ENCODE measurements at regions not wholly inside any gene's neighbourhood (a gene's known extent, or its start where the extent isn't known, plus 50 kb on each side); places are given as distances from the start of the nearest gene placed in this dataset.

DNA sequence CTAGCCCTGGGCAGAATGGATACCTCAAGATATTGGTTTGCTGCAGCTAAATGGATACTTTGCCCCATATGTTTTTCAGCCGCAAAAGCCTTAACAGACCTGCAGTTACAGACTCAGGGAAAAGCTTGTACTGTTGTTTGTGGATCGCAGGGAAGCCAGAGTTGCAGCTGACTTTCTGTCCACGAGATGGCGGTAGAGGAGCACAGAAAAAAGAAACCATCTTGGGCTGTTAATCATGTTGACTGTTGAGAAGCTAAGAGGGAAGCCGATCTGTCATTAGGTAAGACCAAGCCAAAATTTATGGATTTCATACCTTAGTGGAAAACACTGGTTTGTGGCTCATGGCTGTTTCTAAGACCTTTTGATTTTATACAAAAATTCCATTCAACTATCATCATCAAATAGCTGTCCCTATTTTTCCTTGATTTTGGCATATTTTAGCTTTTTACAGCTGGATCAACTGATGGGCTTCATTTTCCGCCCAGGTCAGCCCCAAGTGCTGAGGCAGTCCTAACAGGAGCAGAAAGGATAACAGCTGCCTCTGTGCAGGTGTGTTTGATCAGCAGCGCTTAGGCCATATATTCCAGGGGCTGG is 205.7 kb upstream of the ZPLD1 start:
- peak; percentile 59 for DNase-seq (ENCODE audit: low spot score)

DNA sequence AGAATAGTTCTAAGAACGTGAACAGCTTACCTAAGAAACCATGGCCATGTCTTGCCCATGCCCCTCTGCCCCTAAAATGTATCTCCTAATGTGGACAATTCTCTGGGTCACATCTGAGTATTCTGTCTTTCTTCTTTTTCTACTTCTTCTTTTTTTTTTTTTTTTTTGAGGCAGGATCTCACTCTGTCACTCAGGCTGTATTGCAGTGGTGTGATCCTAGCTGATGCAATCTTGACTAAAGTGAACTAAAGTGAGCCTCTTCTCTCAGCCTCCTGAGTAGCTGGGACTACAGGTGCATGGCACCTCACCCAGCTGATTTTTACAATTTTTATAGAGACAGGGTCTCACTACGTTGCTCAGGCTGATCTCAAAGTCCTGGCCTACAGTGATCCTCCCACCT is 204.8 kb upstream of the ZPLD1 start:
- no peak for DNase-seq (ENCODE audit: low spot score)

GRCh38 chr3:102233881-102234280 is 200.9 kb upstream of the ZPLD1 start:
- DNase-seq (ENCODE audit: low spot score): no peak

DNA sequence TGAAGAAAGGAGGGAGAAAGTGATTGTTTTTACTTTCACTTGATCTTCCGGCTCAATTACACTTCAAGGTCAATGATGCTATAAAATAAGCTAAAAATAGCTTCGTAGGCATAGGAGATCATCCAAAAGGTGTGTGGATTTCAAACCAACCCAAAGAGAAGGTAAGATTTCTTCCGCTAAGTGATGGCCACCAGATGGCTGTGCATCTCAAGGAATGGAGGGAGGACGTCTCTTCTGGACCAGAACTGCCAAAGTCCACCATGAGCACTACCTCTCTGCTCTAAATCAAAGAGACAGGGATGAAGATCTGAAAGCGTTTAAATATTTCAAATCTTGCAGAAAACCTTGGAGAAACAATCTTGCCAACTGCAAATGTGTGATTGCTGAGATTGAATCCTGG is 199.1 kb upstream of the ZPLD1 start:
- no peak for DNase-seq (ENCODE audit: low spot score)

DNA sequence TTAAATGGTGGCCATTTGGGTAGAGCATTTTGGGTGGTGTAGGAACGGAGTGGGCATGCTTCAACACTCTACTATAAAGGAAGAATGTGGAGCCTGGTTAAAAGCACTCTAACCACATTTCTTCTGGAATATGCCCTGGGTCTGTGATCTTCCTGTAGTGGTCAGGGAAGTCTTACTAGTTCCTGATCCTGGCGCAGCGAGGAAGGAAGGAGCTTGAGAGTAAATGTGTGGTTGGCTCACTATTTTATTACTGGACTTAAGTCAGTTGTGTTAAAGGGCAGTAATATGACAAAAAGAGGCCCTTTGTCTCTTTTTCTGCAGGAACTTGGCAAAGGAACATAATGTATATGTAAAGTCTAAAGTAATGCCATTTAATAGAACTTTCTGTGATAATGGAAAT is 197.6 kb upstream of the ZPLD1 start:
- no peak for DNase-seq (ENCODE audit: low spot score)

DNA sequence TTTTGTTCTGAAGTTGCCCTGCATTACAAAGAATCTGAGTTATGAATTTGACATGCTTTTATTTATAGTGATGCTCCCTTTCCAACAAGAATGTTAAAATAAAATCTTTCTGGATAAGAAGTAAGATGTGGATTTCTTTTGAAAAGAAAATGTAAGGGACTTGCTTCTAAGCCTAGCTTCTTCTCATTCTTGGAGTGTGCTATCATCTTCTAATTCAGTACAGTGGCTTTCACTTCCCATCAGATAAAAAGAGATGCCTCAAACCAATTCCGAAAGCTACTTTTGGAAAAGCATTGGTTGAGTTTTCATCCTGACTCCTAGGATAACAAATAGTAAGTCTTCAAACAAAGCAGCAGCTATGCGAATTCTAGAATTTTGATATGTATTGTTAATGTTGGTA is 197.0 kb upstream of the ZPLD1 start:
- no peak for DNase-seq (ENCODE audit: low spot score)

- DNase-seq (ENCODE audit: low spot score): no peak
Measured at GRCh38 chr3:102238362-102238761, 196.5 kb upstream of the ZPLD1 start.

GRCh38 chr3:102240720-102241119 is 194.1 kb upstream of the ZPLD1 start:
- DNase-seq (ENCODE audit: low spot score): no peak

DNA sequence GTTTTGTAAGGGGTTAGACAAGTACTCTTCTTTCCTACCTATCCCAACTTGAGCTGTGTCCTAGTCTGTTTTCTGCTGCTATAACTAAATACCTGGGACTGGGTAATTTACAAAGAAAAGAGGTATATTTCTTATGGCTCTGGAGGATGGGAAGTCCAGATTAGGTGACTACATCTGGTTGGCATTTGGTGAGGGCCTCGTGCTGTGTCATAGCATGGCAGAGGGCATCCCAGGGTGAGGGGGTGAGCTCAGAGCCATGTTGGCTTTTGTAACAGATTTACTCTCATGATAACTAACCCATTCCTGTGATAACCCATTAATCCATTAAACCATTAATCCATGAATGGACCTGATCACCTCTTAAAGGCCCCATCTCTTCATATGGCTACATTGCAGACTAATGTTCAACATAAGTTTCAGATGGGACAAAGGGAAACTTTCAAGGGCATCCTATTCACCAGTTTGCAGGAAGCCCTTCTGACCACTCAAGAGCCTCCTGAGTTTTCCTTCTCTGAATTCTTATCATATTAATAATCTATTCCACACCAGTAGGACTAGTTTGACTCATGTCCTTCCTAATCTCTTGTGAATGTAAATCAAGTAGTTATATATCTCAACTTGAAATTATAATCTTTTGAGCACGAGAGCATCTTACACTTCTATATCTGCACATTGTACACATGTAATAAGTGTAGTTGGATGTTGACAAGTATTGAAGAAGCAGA is 185.7 kb upstream of the ZPLD1 start:
- DNase-seq (ENCODE audit: low spot score): no peak

DNA sequence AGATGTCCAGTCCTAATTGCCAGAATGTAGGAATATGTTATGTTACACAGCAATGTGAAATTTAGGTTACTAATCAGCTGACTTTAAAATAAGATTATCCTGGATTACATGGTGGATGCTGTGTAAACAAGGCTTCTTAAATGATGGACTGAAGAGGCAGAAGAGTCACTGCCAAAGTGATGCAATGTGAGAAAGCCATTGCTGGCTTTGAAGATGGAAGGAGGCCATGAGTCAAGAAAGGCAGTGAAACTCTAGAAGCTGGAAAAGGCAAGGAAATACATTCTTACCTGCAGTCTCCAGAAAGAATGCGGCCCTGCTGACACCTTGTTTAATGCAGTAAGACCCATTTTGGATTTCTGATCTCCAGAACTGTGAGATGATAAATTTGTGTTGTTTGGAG is 179.1 kb upstream of the ZPLD1 start:
- DNase-seq (ENCODE audit: low spot score): no peak

GRCh38 chr3:102258666-102259227 is 176.1 kb upstream of the ZPLD1 start:
- no peak for DNase-seq (ENCODE audit: low spot score)

- no peak for DNase-seq (ENCODE audit: low spot score)
Measured at GRCh38 chr3:102259663-102260062, 175.2 kb upstream of the ZPLD1 start.

DNA sequence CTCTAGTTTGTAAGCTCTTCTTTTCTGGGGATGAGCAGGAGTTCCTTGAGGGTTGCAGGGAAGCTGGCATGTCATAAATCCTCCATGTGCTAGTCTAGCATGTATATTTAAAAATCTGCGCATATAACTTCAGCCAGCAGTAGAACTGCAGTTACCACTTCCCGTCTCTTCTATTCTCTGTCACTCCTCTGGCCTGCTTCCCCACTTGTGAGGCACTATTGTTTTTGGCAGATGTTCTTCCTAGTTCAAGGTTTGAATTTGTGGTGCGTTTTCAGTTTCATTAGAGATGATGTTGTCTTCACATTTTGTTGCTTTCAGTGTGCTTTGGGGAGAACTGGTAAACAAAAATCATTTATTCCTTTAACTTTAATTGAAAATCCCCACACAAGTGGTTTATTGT is 169.1 kb upstream of the ZPLD1 start:
- DNase-seq (ENCODE audit: low spot score): no peak

DNA sequence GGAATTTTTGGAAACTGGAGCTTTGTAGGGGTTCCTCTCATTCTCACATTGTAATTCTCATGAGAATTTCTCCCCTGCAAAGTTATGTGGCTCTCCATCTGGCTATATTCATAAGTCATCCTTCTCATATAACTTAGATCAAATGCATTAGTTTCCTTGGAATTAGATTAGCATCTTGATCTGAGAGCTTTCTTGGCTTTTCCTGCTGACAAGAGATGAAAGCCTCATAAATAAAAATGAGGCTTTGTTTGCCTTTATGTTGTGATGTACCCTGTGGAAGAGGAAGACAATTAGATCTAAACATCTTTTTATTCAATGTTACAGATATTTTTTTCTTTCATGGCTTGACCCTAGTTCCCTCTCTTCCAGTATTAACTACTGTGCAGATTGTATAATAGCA is 165.4 kb upstream of the ZPLD1 start:
- DNase-seq (ENCODE audit: low spot score): no peak

DNA sequence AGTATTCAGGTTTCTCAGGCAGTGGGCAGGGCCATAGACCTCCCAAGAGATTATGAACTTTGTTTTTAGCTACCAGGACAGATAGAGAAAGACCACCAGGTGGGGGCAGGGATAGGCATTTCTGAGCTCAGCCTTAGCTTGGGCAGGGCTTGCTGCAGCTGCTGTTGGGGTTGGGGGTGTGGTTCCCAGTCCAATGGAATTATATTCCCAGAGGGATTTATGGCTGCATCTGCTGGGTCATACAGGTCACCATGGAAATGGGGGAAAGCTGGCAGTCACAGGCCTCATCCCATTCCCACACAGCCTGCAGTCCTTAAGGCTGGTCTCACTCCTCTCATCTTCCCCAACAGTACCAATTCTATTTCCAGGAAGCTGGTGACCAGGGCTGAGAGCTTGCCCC is 144.6 kb upstream of the ZPLD1 start:
- DNase-seq (ENCODE audit: low spot score): no peak

DNA sequence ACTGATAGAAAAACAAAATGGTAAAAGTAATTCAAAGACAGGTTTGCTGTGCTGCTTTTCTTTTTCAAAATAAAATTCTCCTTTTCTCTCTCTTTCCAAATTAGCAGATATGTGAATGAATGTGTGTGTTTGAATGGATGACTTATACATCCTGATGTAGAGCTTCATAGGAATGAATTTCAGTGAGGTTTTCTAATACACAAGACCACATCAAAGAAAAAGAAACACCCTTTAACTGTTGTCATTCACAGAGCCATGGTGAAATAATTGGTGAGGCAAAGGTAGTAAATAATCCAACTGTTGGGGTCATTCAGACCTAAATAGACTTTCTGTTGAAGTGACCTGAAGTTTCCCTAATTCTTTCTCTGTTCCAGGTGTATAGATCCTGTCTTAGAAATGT is 139.1 kb upstream of the ZPLD1 start:
- no peak for DNase-seq (ENCODE audit: low spot score)

GRCh38 chr3:102297072-102297658 is 137.7 kb upstream of the ZPLD1 start:
- DNase-seq (ENCODE audit: low spot score): no peak

GRCh38 chr3:102299125-102299877 is 135.5 kb upstream of the ZPLD1 start:
- DNase-seq (ENCODE audit: low spot score): no peak

- DNase-seq (ENCODE audit: low spot score): peak; percentile 5
Measured at GRCh38 chr3:102301155-102301880, 133.5 kb upstream of the ZPLD1 start.

- DNase-seq (ENCODE audit: low spot score): no peak
Measured at GRCh38 chr3:102302020-102302419, 132.8 kb upstream of the ZPLD1 start.

DNA sequence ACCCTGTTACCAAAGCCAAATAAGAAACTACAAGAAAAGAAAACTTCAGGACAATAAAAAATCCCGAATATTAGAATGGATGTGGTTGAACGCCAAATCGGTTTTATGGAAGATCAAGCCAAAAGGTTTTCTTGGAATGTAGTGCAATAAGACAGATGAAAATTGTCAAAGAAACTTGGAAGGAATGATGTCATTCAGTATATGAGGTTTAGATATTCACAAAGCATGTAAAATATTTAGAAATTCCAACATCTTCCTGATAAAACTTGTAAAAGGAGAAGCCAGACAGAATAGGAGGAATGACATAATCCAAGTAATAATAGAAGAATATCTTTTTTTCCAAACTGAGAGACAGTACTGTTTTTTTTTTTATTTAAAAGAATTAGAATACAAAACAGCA is 130.3 kb upstream of the ZPLD1 start:
- no peak for DNase-seq (ENCODE audit: low spot score)

DNA sequence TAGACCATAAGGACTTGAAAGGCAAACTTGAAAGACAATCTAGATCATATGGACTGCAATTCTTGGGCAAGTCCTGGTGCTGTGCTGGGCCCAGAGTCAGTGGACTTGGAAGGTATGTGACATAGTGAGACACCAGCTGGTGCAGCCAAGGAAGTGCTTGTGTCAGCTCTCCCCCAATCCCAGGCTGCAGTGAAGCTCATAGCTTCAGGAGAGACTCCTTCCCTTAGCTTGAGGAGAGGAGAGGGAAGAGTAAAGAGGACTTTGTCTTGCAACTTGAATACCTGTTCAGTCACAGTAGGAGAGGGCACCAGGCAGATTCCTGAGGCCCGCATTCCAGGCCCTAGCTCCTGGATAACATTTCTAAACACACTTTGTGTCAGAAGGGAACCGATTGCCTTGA is 127.4 kb upstream of the ZPLD1 start:
- DNase-seq (ENCODE audit: low spot score): no peak

All from hematopoietic multipotent progenitor cell treated with erythropoietin and hydrocortisone succinate and interleukin-3 and kit ligand, for 15 days (in vitro differentiated cells).